Fibroblast of lung (primary cell): ENCODE measurements at regions not wholly inside any gene's neighbourhood (a gene's known extent, or its start where the extent isn't known, plus 50 kb on each side); places are given as distances from the start of the nearest gene placed in this dataset.

Source experiments
- EZH2 ChIP-seq: IDR thresholded peaks from 2 replicates; pipeline ENCODE4 v1.5.1; 2012; ENCODE audit warnings: low read length, control low read depth, mild to moderate bottlenecking; ENCODE audit errors: missing control alignments
- TF ChIP-seq, protein P1 (sequence below), 2 donors: IDR thresholded peaks in 1 of 2; conservative IDR thresholded peaks in 1 of 2; 1 replicate in 1 of 2; 2 replicates in 1 of 2; pipeline ENCODE4 v1.5.1; 2011 to 2012; ENCODE audit warnings: low read length in 2 of 2, control low read depth in 1 of 2, inconsistent platforms in 1 of 2, low read depth in 1 of 2, mild to moderate bottlenecking in 1 of 2

DNA sequence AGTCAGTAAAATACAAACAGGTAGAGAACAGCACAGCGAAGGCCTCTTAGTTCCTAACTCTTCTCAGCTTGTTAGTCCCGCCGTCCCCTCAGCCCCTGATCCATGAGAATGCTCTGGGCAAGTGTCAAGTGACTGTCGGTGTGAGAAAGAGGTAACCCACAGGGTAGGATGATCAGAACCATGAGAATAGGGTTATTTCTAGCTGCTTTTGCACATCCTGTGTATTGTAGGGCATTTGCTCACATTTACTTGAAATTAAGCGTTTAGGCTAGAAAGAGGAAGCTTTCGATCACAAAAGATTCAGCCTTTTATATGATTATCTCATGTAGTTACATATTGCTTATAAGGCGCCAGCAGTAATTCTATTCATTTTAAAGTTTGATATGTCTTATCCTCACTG lies 103.0 kb upstream of the PDE10A start:
- TF ChIP-seq, protein P1, sequence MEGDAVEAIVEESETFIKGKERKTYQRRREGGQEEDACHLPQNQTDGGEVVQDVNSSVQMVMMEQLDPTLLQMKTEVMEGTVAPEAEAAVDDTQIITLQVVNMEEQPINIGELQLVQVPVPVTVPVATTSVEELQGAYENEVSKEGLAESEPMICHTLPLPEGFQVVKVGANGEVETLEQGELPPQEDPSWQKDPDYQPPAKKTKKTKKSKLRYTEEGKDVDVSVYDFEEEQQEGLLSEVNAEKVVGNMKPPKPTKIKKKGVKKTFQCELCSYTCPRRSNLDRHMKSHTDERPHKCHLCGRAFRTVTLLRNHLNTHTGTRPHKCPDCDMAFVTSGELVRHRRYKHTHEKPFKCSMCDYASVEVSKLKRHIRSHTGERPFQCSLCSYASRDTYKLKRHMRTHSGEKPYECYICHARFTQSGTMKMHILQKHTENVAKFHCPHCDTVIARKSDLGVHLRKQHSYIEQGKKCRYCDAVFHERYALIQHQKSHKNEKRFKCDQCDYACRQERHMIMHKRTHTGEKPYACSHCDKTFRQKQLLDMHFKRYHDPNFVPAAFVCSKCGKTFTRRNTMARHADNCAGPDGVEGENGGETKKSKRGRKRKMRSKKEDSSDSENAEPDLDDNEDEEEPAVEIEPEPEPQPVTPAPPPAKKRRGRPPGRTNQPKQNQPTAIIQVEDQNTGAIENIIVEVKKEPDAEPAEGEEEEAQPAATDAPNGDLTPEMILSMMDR (conservative IDR thresholded peaks at IDR 0.05 in 1 of 2, IDR thresholded peaks at IDR 0.05 in 1 of 2; ENCODE audit: low read depth in 1 of 2, low read length in 2 of 2): no peak
- no peak for TF ChIP-seq EZH2
